ENCODE measurements at regions not wholly inside any gene's neighbourhood (a gene's known extent, or its start where the extent isn't known, plus 50 kb on each side); places are given as distances from the start of the nearest gene placed in this dataset.

GRCh38 chr13:56752636-56753035, 388.1 kb upstream of the PRR20A start:
- TF ChIP-seq MAX (IDR thresholded peaks at IDR 0.05), result no peak
- no peak for TF ChIP-seq FOXA1 (IDR thresholded peaks at IDR 0.05)
- no peak for TF ChIP-seq CTCF (IDR thresholded peaks at IDR 0.05; ENCODE audit: low read depth, low read length, missing input control)
- no peak for TF ChIP-seq TAF1 (conservative IDR thresholded peaks at IDR 0.05)
- TF ChIP-seq SP1 (IDR thresholded peaks at IDR 0.05), result no peak
- no peak for TF ChIP-seq NR2F2 (IDR thresholded peaks at IDR 0.05)
- no peak for TF ChIP-seq YY1 (IDR thresholded peaks at IDR 0.05)
- TF ChIP-seq ZBTB33 (IDR thresholded peaks at IDR 0.05), result no peak
- no peak for TF ChIP-seq JUND (IDR thresholded peaks at IDR 0.05)
- no peak for TF ChIP-seq GABPA (IDR thresholded peaks at IDR 0.05 in 1 of 2, conservative IDR thresholded peaks at IDR 0.05 in 1 of 2)
- TF ChIP-seq REST (IDR thresholded peaks at IDR 0.05), result no peak
